Activated B cell treated with CpG ODN at 0.5 μM for 24 hours (primary cell): ENCODE measurements at regions not wholly inside any gene's neighbourhood (a gene's known extent, or its start where the extent isn't known, plus 50 kb on each side); places are given as distances from the start of the nearest gene placed in this dataset.

Experiments
- ATAC-seq: fragments of 200-7000 bp; cut with Tn5 transposase; one replicate; pipeline ENCODE4 v1.10.0; 2021; ENCODE audit warnings: low read depth, mild to moderate bottlenecking, moderate library complexity
- CTCF ChIA-PET: fragments of 350-600 bp; sonication (Branson Sonifier 250); formaldehyde crosslinking; loops from one replicate; lab custom pipeline; 2021; ENCODE audit warnings: antibody characterized with exemption; lab: Charles Lee
- POLR2A ChIA-PET: fragments of 350-600 bp; sonication (Branson Sonifier 250); formaldehyde crosslinking; loops from one replicate; lab custom pipeline; 2021; ENCODE audit warnings: antibody characterized with exemption; lab: Charles Lee
- DNase-seq: peaks from one replicate; pipeline ENCODE4 v3.0.0; 2022
- H3K27ac Mint-ChIP-seq: one replicate; pipeline ENCODE4 v1.8.0; 2020; ENCODE audit warnings: mixed read lengths
- H3K27me3 Mint-ChIP-seq: one replicate; pipeline ENCODE4 v1.8.0; 2021; ENCODE audit warnings: mixed read lengths
- H3K36me3 Mint-ChIP-seq: one replicate; pipeline ENCODE4 v1.8.0; 2021; ENCODE audit warnings: low read depth, mixed read lengths
- H3K4me1 Mint-ChIP-seq: one replicate; pipeline ENCODE4 v1.8.0; 2021; ENCODE audit warnings: mixed read lengths
- H3K4me3 Mint-ChIP-seq: one replicate; pipeline ENCODE4 v1.8.0; 2020; ENCODE audit warnings: mild to moderate bottlenecking, mixed read lengths
- H3K9me3 Mint-ChIP-seq: one replicate; pipeline ENCODE4 v1.8.0; 2020; ENCODE audit warnings: mixed read lengths
- intact Hi-C: fragments of 100-400 bp; cut with micrococcal nuclease; formaldehyde crosslinking; loops from one replicate; pipeline ENCODE4 v1.15.1; 2024
- TF ChIP-seq, protein P1 (sequence below): fragments of 200-600 bp; IDR thresholded peaks from one replicate; pipeline ENCODE4 v1.8.0; 2022; ENCODE audit warnings: antibody characterized with exemption, mild to moderate bottlenecking

DNA sequence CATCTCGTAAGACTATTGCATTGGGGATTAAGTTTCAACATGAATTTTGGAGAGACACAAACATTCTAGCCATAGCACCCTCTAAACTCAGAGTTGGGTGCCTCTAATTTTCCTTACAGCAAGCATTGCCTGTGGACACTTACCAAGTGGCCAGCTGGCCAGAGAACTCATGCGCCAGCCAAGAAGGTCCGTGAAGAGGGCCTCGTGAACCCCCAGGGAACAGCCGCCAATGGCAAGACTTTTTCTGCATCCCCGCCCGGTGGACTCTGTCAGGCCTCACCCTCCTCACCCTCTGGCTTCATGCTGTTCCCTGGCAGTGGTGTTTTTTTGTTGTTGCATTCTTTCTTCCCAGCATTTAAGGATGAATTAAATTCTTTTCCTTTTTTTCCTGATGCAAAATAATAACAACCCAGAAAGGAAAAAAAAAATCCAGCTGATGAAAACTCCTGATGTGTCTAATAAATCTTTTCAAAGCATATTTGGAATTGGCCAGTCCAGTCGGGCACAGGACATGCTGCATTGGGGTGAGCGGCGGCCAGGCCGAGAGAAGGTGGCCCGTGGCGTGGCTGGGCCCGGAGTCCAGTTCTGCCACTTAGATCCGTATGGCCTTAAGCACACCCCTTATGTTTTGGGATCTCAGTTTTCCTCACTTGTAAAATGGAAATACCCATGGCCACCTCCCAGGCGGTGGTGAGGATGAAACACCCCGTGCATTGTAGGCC, 191.9 kb upstream of the DIO3 start:
- Mint-ChIP-seq H3K4me1 (peaks cover 4% of the 10 kb centered on the region), H3K36me3 (no peaks in the 10 kb centered on the region), H3K9me3 (no peaks in the 10 kb centered on the region), H3K27me3 (peaks cover 5% of the 10 kb centered on the region), H3K27ac (no peak overlapping the region), H3K4me3 (no peak overlapping the region)
- DNase-seq = no peak
- CTCF ChIA-PET = no interaction called here
- no peak for ATAC-seq
- TF ChIP-seq, protein P1, sequence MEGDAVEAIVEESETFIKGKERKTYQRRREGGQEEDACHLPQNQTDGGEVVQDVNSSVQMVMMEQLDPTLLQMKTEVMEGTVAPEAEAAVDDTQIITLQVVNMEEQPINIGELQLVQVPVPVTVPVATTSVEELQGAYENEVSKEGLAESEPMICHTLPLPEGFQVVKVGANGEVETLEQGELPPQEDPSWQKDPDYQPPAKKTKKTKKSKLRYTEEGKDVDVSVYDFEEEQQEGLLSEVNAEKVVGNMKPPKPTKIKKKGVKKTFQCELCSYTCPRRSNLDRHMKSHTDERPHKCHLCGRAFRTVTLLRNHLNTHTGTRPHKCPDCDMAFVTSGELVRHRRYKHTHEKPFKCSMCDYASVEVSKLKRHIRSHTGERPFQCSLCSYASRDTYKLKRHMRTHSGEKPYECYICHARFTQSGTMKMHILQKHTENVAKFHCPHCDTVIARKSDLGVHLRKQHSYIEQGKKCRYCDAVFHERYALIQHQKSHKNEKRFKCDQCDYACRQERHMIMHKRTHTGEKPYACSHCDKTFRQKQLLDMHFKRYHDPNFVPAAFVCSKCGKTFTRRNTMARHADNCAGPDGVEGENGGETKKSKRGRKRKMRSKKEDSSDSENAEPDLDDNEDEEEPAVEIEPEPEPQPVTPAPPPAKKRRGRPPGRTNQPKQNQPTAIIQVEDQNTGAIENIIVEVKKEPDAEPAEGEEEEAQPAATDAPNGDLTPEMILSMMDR = no peak
- intact Hi-C loops = no loop called here
- POLR2A ChIA-PET = no interaction called here

DNA sequence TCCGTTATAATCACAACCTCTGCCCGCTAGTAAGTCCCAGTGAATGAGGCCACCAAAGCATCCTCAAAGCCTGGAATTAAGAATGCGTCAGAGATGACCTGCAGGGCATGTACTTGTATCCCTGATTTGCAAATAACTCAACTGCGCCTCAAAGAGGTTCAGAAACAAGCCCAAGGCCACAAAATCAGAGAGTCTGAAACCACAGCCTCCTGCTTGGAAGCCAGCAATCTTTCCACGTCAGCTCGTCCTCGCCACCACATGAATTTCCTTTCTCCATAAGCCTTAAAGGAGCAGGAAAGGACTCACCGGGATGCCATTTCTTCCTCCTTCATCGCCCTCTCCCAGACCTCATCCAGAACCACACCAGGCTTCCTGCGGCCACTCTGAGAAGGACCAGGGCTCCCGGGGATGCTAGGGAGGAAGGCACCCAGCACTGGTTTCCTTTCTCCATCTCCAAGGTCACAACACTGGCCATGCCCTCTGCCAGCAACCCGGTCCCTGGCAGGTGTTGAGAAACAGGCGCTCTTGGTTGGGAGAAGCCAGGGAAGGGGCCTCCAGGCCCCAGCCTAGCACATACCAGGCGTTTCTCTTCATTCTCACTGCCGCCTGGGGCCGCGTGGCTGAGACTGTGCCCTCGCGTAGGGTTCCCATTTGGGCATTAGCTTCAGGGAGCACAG, 191.2 kb upstream of the DIO3 start:
- H3K27ac Mint-ChIP-seq = no peak overlapping the region
- TF ChIP-seq, protein P1 = no peak
- ChIA-PET CTCF (no interaction called here), POLR2A (no interaction called here)
- no peaks in the 10 kb centered on the region for H3K9me3 Mint-ChIP-seq
- H3K27me3 Mint-ChIP-seq = peaks cover 5% of the 10 kb centered on the region
- no peak for ATAC-seq
- intact Hi-C loops = no loop called here
- H3K4me3 Mint-ChIP-seq = no peak overlapping the region
- no peak for DNase-seq
- no peaks in the 10 kb centered on the region for H3K36me3 Mint-ChIP-seq
- peaks cover 4% of the 10 kb centered on the region for H3K4me1 Mint-ChIP-seq

DNA sequence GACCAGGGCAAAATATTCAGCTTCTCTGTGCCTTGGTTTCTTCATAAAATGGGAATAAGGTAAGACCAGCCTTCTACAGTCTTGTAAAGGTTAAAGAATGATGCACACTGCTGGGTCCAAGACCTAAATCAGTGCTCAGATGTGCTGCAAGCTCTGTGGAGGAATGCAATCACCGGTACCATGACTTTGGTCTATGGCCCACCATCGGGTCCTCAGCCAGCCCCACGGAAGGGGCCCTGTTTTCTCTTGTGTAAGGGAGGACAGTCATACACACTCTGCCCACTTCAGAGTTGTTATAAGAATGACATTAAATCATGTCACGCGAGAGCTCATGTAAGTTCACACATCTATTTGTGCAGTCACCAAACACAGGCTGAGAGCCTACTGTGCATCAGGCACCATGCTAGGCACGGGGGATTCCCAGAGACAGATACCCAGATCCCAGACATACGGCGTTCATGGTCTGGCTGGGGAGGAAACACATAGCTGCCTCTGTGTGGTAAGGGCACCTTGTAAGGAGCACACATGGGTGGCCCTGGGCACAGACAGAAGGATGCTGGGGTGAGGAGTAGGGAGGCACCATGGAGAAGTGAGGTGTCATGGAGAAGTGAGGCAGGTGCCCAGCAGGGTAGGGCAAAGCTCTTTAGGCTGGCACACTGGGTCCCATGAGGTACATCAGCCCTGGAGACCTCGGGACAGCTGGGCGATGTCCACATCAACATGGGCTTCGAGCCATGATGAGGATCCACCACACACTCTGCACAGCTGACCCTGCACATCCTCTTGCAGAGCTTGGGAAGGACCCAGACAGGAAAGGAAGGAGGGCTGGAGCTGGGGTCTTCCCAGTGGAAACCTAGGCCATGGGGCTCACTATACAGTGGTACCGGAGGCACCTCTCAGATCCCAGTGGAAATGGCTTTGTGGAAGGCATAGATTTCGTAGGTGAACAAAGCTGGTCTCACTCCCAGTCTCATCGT, 190.4 kb upstream of the DIO3 start:
- H3K27ac Mint-ChIP-seq = no peak overlapping the region
- no peaks in the 10 kb centered on the region for H3K36me3 Mint-ChIP-seq
- DNase-seq = no peak
- intact Hi-C loops = no loop called here
- TF ChIP-seq, protein P1 = no peak
- H3K27me3 Mint-ChIP-seq = peaks cover 5% of the 10 kb centered on the region
- no peak for ATAC-seq
- ChIA-PET CTCF (no interaction called here), POLR2A (interaction anchor here (0.6 kb wide), 1 partner anchor 256 kb away, joined by 7 read pairs; no protein-coding TSS in a partner anchor)
- H3K9me3 Mint-ChIP-seq = no peaks in the 10 kb centered on the region
- H3K4me1 Mint-ChIP-seq = peaks cover under 1% of the 10 kb centered on the region
- H3K4me3 Mint-ChIP-seq = no peak overlapping the region

DNA sequence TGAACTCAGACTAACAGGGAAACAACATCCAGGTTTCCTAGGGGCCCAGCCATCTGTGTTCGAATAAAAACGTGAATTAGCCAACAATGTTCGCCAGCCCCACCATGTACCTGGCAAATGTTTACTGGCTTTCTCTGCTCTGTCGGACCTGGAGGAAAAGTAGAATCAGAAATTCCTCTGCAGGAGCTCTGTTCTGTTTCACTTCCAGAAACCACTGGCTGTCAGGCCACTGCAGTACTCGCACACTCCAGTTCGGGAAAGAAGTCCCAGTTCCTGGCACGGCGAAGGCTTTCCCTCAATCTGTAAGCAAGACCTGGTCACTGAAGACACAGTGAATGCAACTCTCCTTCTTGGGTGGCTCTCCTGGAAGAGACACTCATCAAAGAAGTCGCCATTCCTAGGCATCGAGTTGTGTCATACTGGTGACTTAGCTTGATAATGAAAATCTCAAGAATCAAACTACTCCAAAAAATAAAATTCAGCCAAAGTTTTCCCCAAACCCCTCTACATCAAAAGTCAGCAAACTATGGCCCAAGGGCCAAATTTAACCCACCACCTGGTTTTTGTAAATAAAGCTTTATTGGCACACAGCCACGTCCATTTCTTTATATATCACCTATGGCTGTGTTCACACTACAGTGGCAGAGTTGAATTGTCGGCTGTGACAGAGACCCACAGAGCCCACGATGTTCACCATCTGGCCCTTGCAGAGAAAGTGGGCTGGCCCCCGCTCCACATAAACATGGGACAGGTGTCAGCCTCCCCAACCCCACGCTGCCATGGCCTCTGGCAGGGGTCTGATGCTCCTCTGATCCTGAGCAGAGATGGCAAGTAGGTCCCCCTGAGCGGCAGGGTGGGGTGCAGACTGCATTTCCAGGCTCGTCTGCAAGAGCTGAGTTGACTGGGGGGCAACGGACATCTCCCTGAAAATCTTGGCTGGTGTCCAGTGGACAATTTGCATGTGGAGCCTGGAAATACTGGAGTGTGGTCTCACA, 189.2 kb upstream of the DIO3 start:
- H3K27ac Mint-ChIP-seq = no peak overlapping the region
- H3K4me3 Mint-ChIP-seq = no peak overlapping the region
- ATAC-seq (no peak), DNase-seq (no peak)
- H3K9me3 Mint-ChIP-seq = no peaks in the 10 kb centered on the region
- intact Hi-C loops = no loop called here
- TF ChIP-seq, protein P1 = no peak
- H3K36me3 Mint-ChIP-seq = no peaks in the 10 kb centered on the region
- ChIA-PET POLR2A (no interaction called here), CTCF (no interaction called here)
- peaks cover 8% of the 10 kb centered on the region for H3K27me3 Mint-ChIP-seq
- no peaks in the 10 kb centered on the region for H3K4me1 Mint-ChIP-seq
